Gastrocnemius medialis (tissue), 4 donors: ENCODE measurements at regions not wholly inside any gene's neighbourhood (a gene's known extent, or its start where the extent isn't known, plus 50 kb on each side); places are given as distances from the start of the nearest gene placed in this dataset.

ENCODE experiments used
- ATAC-seq, 2 donors: fragments of 150-250 bp; one replicate each; pipeline ENCODE4 v1.9.1; 2016
- DNase-seq, 2 donors: peaks; one replicate each; pipeline ENCODE4 v3.0.0-alpha.2; 2019
- H3K27ac ChIP-seq, 4 donors: fragments of 200-600 bp; sonication (generic); 1 replicate in 1 of 4; 2 replicates in 3 of 4; pipeline ENCODE4 v1.5.1; 2016 to 2018; ENCODE audit warnings: mild to moderate bottlenecking in 2 of 4, moderate library complexity in 1 of 4
- H3K27me3 ChIP-seq, 3 donors: fragments of 200-600 bp; sonication (generic) in 2 of 3; 1 replicate in 1 of 3; 2 replicates in 2 of 3; pipeline versions ENCODE4 v1.5.1 to v1.6.0; 2016 to 2019; ENCODE audit warnings: mild to moderate bottlenecking in 1 of 3, moderate library complexity in 1 of 3
- H3K36me3 ChIP-seq, 2 donors: fragments of 200-600 bp; sonication (generic) in 1 of 2; one replicate each; pipeline ENCODE4 v1.5.1; 2017 to 2018
- H3K4me1 ChIP-seq, 2 donors: fragments of 200-600 bp; sonication (generic) in 1 of 2; one replicate each; pipeline ENCODE4 v1.5.1; 2016 to 2017; ENCODE audit warnings: mild to moderate bottlenecking in 2 of 2
- H3K4me3 ChIP-seq, 4 donors: fragments of 200-600 bp; sonication (generic) in 3 of 4; 1 replicate in 1 of 4; 2 replicates in 3 of 4; pipeline ENCODE4 v1.5.1; 2016 to 2019; ENCODE audit warnings: mild to moderate bottlenecking in 2 of 4
- H3K9me3 ChIP-seq, 3 donors: fragments of 200-600 bp; sonication (generic) in 2 of 3; 1 replicate in 1 of 3; 2 replicates in 2 of 3; pipeline ENCODE4 v1.5.1; 2016 to 2019
- CTCF ChIP-seq, 5 experiments: fragments of 450-650 bp in 3 of 5; fragments of 200-600 bp in 2 of 5; sonication (generic) in 2 of 5; IDR thresholded peaks in 4 of 5; conservative IDR thresholded peaks in 1 of 5; 1 replicate in 4 of 5; 2 replicates in 1 of 5; pipeline ENCODE4 v1.5.1; 2016 to 2019; ENCODE audit warnings: antibody characterized with exemption in 5 of 5, mild to moderate bottlenecking in 3 of 5, moderate library complexity in 3 of 5
- POLR2A ChIP-seq, 2 donors: fragments of 450-650 bp; IDR thresholded peaks; one replicate each; pipeline ENCODE4 v1.6.1; 2017; ENCODE audit warnings: antibody characterized with exemption in 2 of 2, mild to moderate bottlenecking in 2 of 2, moderate library complexity in 2 of 2
- in situ Hi-C, 4 donors: fragments of 200-750 bp; cut with MboI; loops; one replicate each; pipeline versions ENCODE4 v1.15.0 to v1.8.0; 2017; ENCODE audit warnings: low sequenced_read_pairs in 4 of 4
- intact Hi-C: fragments of 100-400 bp; cut with DNase I; formaldehyde crosslinking; loops from one replicate; pipeline ENCODE4 v1.15.1; 2023; ENCODE audit warnings: low total_unique reads

GRCh38 chr17:72004011-72004427 is 116.8 kb upstream of the SOX9 start:
- H3K36me3 ChIP-seq, result no peaks in the 10 kb centered on the region
- in situ Hi-C loops (no loop called here), intact Hi-C loops (no loop called here)
- ATAC-seq (no peak), DNase-seq (no peak)
- H3K9me3 ChIP-seq, result no peaks in the 10 kb centered on the region
- H3K4me3 ChIP-seq, result no peak overlapping the region
- H3K4me1 ChIP-seq, result no peaks in the 10 kb centered on the region
- H3K27me3 ChIP-seq, result no peaks in the 10 kb centered on the region
- H3K27ac ChIP-seq, result no peak overlapping the region
- TF ChIP-seq CTCF (IDR thresholded peaks at IDR 0.05 in 4 of 5, conservative IDR thresholded peaks at IDR 0.05 in 1 of 5) (no peak), POLR2A (IDR thresholded peaks at IDR 0.05) (no peak)

- intact Hi-C loops, result no loop called here
- Histone ChIP-seq H3K27ac (no peak overlapping the region), H3K9me3 (no peaks in the 10 kb centered on the region), H3K27me3 (no peaks in the 10 kb centered on the region), H3K36me3 (no peaks in the 10 kb centered on the region), H3K4me1 (no peaks in the 10 kb centered on the region), H3K4me3 (no peak overlapping the region)
- no peak for ATAC-seq
- no peak for DNase-seq
- in situ Hi-C loops, result no loop called here
- TF ChIP-seq POLR2A (IDR thresholded peaks at IDR 0.05), result no peak
- TF ChIP-seq CTCF (IDR thresholded peaks at IDR 0.05 in 4 of 5, conservative IDR thresholded peaks at IDR 0.05 in 1 of 5), result no peak
Measured at GRCh38 chr17:72004611-72005331, 116.0 kb upstream of the SOX9 start.

DNA sequence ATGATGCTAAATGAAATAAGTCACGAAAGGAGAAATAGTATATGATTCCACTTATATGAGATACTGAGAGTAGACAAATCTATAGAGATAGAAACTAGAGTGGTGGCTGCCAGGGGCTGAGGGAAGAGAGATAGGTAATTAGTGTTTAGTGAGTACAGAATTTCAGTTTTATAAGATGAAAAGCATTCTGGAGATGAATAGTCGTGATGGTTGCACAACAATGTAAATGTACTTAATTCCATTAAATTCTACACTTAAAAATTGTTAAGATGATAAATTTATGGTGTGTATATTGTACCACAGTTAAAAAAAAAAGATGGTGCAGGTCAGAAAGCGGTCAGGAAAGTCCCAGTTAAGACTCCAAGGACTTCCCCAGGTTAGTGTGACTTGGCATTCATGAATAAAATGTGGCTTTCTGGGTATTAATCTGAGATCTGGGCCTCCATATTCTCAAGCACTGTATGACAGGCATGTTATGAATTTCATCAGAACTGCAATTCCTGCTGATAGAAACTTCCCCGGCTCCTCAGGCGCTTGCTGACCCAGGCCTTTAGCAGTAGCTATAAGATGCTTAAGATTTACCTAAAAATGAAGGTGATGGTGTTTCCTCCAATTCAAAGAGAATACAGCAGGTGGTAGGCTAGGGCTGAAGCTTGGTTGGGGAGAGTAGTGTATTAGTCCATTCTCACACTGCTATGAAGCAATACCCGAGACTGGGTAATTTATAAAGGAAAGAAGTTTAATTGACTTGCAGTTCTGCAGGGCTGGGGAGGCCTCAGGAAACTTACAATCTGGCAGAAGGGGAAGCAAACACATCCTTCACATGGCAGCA is 115.3 kb upstream of the SOX9 start:
- H3K36me3 ChIP-seq, result no peaks in the 10 kb centered on the region
- in situ Hi-C loops (no loop called here), intact Hi-C loops (no loop called here)
- TF ChIP-seq POLR2A (IDR thresholded peaks at IDR 0.05), result no peak
- TF ChIP-seq CTCF (IDR thresholded peaks at IDR 0.05 in 4 of 5, conservative IDR thresholded peaks at IDR 0.05 in 1 of 5), result no peak
- no peaks in the 10 kb centered on the region for H3K4me1 ChIP-seq
- no peak for DNase-seq
- H3K4me3 ChIP-seq, result no peak overlapping the region
- no peaks in the 10 kb centered on the region for H3K9me3 ChIP-seq
- ATAC-seq, result no peak
- H3K27me3 ChIP-seq, result no peaks in the 10 kb centered on the region
- no peak overlapping the region for H3K27ac ChIP-seq

GRCh38 chr17:72008236-72008876 is 112.5 kb upstream of the SOX9 start:
- H3K27me3 ChIP-seq, result no peaks in the 10 kb centered on the region
- no peak for DNase-seq
- no peaks in the 10 kb centered on the region for H3K36me3 ChIP-seq
- no peak overlapping the region for H3K27ac ChIP-seq
- H3K9me3 ChIP-seq, result no peaks in the 10 kb centered on the region
- no peak overlapping the region for H3K4me3 ChIP-seq
- no peak for ATAC-seq
- intact Hi-C loops (no loop called here), in situ Hi-C loops (no loop called here)
- H3K4me1 ChIP-seq, result no peaks in the 10 kb centered on the region
- no peak for TF ChIP-seq POLR2A (IDR thresholded peaks at IDR 0.05)
- TF ChIP-seq CTCF (IDR thresholded peaks at IDR 0.05 in 4 of 5, conservative IDR thresholded peaks at IDR 0.05 in 1 of 5), result no peak
